HEK293 (cell line): ENCODE measurements at regions not wholly inside any gene's neighbourhood (a gene's known extent, or its start where the extent isn't known, plus 50 kb on each side); places are given as distances from the start of the nearest gene placed in this dataset.

Source experiments
- CTCF ChIP-seq: fragments of 450-650 bp; formaldehyde crosslinking; IDR thresholded peaks from 2 replicates; pipeline ENCODE4 v1.5.1; 2016; ENCODE audit warnings: missing biosample characterization, missing genetic modification characterization
- GLI2 ChIP-seq: fragments of 450-650 bp; formaldehyde crosslinking; IDR thresholded peaks from 2 replicates; pipeline ENCODE4; 2017; ENCODE audit warnings: missing biosample characterization, missing genetic modification characterization, low read depth, borderline replicate concordance
- HOXA7 ChIP-seq: sonication (generic); formaldehyde crosslinking; IDR thresholded peaks from 2 replicates; pipeline ENCODE4 v1.8.1; 2022; ENCODE audit warnings: missing genetic modification reagents, borderline replicate concordance
- KLF10 ChIP-seq: fragments of 450-650 bp; IDR thresholded peaks from 2 replicates; pipeline ENCODE4 v1.5.1; 2018; ENCODE audit warnings: missing biosample characterization, mild to moderate bottlenecking, missing genetic modification characterization
- OVOL3 ChIP-seq: fragments of 450-650 bp; formaldehyde crosslinking; IDR thresholded peaks from 2 replicates; pipeline ENCODE4 v1.5.1; 2016; ENCODE audit warnings: missing biosample characterization, missing genetic modification characterization
- PATZ1 ChIP-seq: fragments of 450-650 bp; formaldehyde crosslinking; IDR thresholded peaks from 2 replicates; pipeline ENCODE4 v1.5.1; 2016; ENCODE audit warnings: missing biosample characterization, missing genetic modification characterization
- SETDB1 ChIP-seq: IDR thresholded peaks from one replicate; pipeline ENCODE4 v1.6.1; 2017; ENCODE audit warnings: mild to moderate bottlenecking, low read length, moderate library complexity, mixed read lengths; ENCODE audit not compliant: insufficient read length
- TSHZ1 ChIP-seq: fragments of 450-650 bp; formaldehyde crosslinking; IDR thresholded peaks from 2 replicates; pipeline ENCODE4 v1.5.1; 2016; ENCODE audit warnings: missing biosample characterization, missing genetic modification characterization, borderline replicate concordance
- ZBTB26 ChIP-seq: fragments of 450-650 bp; formaldehyde crosslinking; optimal IDR thresholded peaks from 2 replicates; pipeline ENCODE3; 2016; ENCODE audit warnings: missing biosample characterization, mild to moderate bottlenecking, missing genetic modification characterization
- ZBTB49 ChIP-seq: fragments of 450-650 bp; formaldehyde crosslinking; IDR thresholded peaks from 2 replicates; pipeline ENCODE4 v1.5.1; 2016; ENCODE audit warnings: missing biosample characterization, missing genetic modification characterization, low read depth
- ZBTB7A ChIP-seq: fragments of 450-650 bp; formaldehyde crosslinking; IDR thresholded peaks from 2 replicates; pipeline ENCODE4 v1.5.1; 2016; ENCODE audit warnings: low read depth, missing biosample characterization, missing genetic modification characterization
- ZEB2 ChIP-seq: fragments of 450-650 bp; formaldehyde crosslinking; IDR thresholded peaks from 2 replicates; pipeline ENCODE4 v1.5.1; 2016; ENCODE audit warnings: missing biosample characterization, missing genetic modification characterization
- ZFP37 ChIP-seq: fragments of 450-650 bp; formaldehyde crosslinking; IDR thresholded peaks from 2 replicates; pipeline ENCODE4 v1.5.1; 2016; ENCODE audit warnings: missing biosample characterization, missing genetic modification characterization
- ZNF132 ChIP-seq: fragments of 450-650 bp; formaldehyde crosslinking; IDR thresholded peaks from 2 replicates; pipeline ENCODE4 v1.5.1; 2017; ENCODE audit warnings: missing biosample characterization, missing genetic modification characterization, borderline replicate concordance
- ZNF146 ChIP-seq: fragments of 450-650 bp; formaldehyde crosslinking; IDR thresholded peaks from 2 replicates; pipeline ENCODE4 v1.5.1; 2016; ENCODE audit warnings: missing biosample characterization, missing genetic modification characterization
- ZNF184 ChIP-seq: fragments of 450-650 bp; IDR thresholded peaks from 2 replicates; pipeline ENCODE4 v1.5.1; 2018; ENCODE audit warnings: missing biosample characterization, mild to moderate bottlenecking, missing genetic modification characterization
- ZNF202 ChIP-seq: fragments of 450-650 bp; formaldehyde crosslinking; IDR thresholded peaks from 2 replicates; pipeline ENCODE4 v1.5.1; 2016; ENCODE audit warnings: missing biosample characterization, missing genetic modification characterization, borderline replicate concordance
- ZNF214 ChIP-seq: fragments of 450-650 bp; formaldehyde crosslinking; IDR thresholded peaks from 2 replicates; pipeline ENCODE4 v1.5.1; 2017; ENCODE audit warnings: missing biosample characterization, mild to moderate bottlenecking, missing genetic modification characterization, borderline replicate concordance
- ZNF302 ChIP-seq: fragments of 450-650 bp; formaldehyde crosslinking; IDR thresholded peaks from 2 replicates; pipeline ENCODE4 v1.5.1; 2016; ENCODE audit warnings: missing biosample characterization, missing genetic modification characterization, low read depth
- ZNF366 ChIP-seq: fragments of 450-650 bp; formaldehyde crosslinking; conservative IDR thresholded peaks from 2 replicates; pipeline ENCODE4 v1.5.1; 2016; ENCODE audit warnings: missing biosample characterization, missing genetic modification characterization
- ZNF391 ChIP-seq: fragments of 450-650 bp; formaldehyde crosslinking; IDR thresholded peaks from 2 replicates; pipeline ENCODE4 v1.5.1; 2016; ENCODE audit warnings: low read depth, missing biosample characterization, missing genetic modification characterization, borderline replicate concordance
- ZNF501 ChIP-seq: fragments of 450-650 bp; formaldehyde crosslinking; IDR thresholded peaks from 2 replicates; pipeline ENCODE4 v1.5.1; 2016; ENCODE audit warnings: missing biosample characterization, missing genetic modification characterization
- ZNF558 ChIP-seq: fragments of 450-650 bp; formaldehyde crosslinking; IDR thresholded peaks from 2 replicates; pipeline ENCODE4 v1.5.1; 2016; ENCODE audit warnings: missing biosample characterization, missing genetic modification characterization
- ZNF560 ChIP-seq: fragments of 450-650 bp; formaldehyde crosslinking; IDR thresholded peaks from 2 replicates; pipeline ENCODE4 v1.5.1; 2017; ENCODE audit warnings: missing biosample characterization, missing genetic modification characterization, borderline replicate concordance
- ZNF623 ChIP-seq: fragments of 450-650 bp; formaldehyde crosslinking; IDR thresholded peaks from 2 replicates; pipeline ENCODE4 v1.5.1; 2016; ENCODE audit warnings: missing biosample characterization, missing genetic modification characterization
- ZNF629 ChIP-seq: fragments of 450-650 bp; formaldehyde crosslinking; IDR thresholded peaks from 2 replicates; pipeline ENCODE4 v1.5.1; 2017; ENCODE audit warnings: missing biosample characterization, missing genetic modification characterization
- ZNF645 ChIP-seq: fragments of 450-650 bp; formaldehyde crosslinking; IDR thresholded peaks from 2 replicates; pipeline ENCODE4; 2016; ENCODE audit warnings: missing biosample characterization, missing genetic modification characterization
- ZNF664 ChIP-seq: fragments of 450-650 bp; formaldehyde crosslinking; IDR thresholded peaks from 2 replicates; pipeline ENCODE4 v1.5.1; 2016; ENCODE audit warnings: missing biosample characterization, missing genetic modification characterization

GRCh38 chr7:25698451-25699113 lies 453.4 kb upstream of the NFE2L3 start (continued):
- TF ChIP-seq ZBTB49 (tag by site-specific recombination) (no peak), OVOL3 (0 out of 2 replicates have a peak, but pooled peaks have one; percentile 32), CTCF (tag by site-specific recombination) (no peak), ZBTB7A (tag by site-specific recombination) (no peak), ZBTB26 (no peak), ZEB2 (no peak), ZNF214 (no peak), ZNF184 (tag by site-specific recombination) (no peak), ZNF629 (tag by site-specific recombination) (0 out of 2 replicates have a peak, but pooled peaks have one; percentile 21), ZFP37 (tag by site-specific recombination) (no peak), SETDB1 (no peak), ZNF558 (tag by site-specific recombination) (no peak), ZNF391 (no peak; the same call in 1 of the 2 replicates), GLI2 (no peak), ZNF302 (no peak), ZNF132 (tag by site-specific recombination) (no peak), TSHZ1 (tag by site-specific recombination) (peak; percentile 23; the same call in 1 of the 2 replicates), ZNF501 (tag by site-specific recombination) (no peak), ZNF146 (tag by site-specific recombination) (no peak), ZNF202 (tag by site-specific recombination) (no peak), ZNF645 (tag by site-specific recombination) (no peak), KLF10 (tag by site-specific recombination) (no peak), ZNF664 (tag by site-specific recombination) (no peak), ZNF366 (0 out of 2 replicates have a peak, but pooled peaks have one; percentile 25), PATZ1 (tag by site-specific recombination) (no peak), ZNF560 (tag by site-specific recombination) (no peak), ZNF623 (tag by site-specific recombination) (no peak), HOXA7 (CRISPR knock-in tag) (no peak)
